GM06990 (cell line): ENCODE measurements at regions not wholly inside any gene's neighbourhood (a gene's known extent, or its start where the extent isn't known, plus 50 kb on each side); places are given as distances from the start of the nearest gene placed in this dataset.
"Not testable (repeated sequence)": the region's sequence is repeated elsewhere in the genome, so short reads cannot be mapped to it uniquely, and the experiment has no call there.

Experiments used
- DNase-seq: peaks from one replicate; pipeline ENCODE4 v3.0.0-alpha.2; 2011; ENCODE audit not compliant: insufficient read length; ENCODE audit errors: extremely low read depth
- H3K27me3 ChIP-seq: replicated peaks from 2 replicates; pipeline ENCODE4 v1.6.0; 2011; ENCODE audit warnings: low read length; ENCODE audit not compliant: control insufficient read depth, insufficient read depth
- H3K36me3 ChIP-seq: 2 replicates; pipeline ENCODE4 v1.5.1; 2011; ENCODE audit warnings: low read length; ENCODE audit not compliant: control insufficient read depth, insufficient read depth
- H3K4me3 ChIP-seq: replicated peaks from 2 replicates; pipeline ENCODE4 v1.5.1; 2011; ENCODE audit warnings: low read depth, mild to moderate bottlenecking, control low read depth, low read length
- TF ChIP-seq, protein P1 (sequence below): IDR thresholded peaks from 2 replicates; pipeline ENCODE4 v1.5.1; 2011; ENCODE audit warnings: low read length, control low read depth, mild to moderate bottlenecking, inconsistent platforms; ENCODE audit not compliant: insufficient read depth, poor library complexity, severe bottlenecking

DNA sequence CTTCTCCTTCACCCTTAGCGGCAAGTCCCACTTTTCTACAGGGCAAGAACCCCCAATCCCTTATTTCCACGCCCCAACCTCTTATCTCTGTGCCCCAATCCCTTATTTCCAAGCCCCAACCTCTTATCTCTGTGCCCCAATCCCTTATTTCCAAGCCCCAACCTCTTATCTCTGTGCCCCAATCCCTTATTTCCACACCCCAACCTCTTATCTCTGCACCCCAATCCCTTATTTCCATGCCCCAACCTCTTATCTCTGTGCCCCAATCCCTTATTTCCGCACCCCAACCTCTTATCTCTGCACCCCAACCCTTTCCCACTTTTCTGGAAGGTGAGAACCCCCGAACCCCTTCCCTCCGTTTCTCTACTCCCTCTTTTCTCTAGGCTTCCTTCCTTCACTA lies 116.1 kb upstream of the GJE1 start:
- H3K4me3 ChIP-seq, H3K27me3 ChIP-seq, DNase-seq, H3K36me3 ChIP-seq: not testable (repeated sequence)

DNA sequence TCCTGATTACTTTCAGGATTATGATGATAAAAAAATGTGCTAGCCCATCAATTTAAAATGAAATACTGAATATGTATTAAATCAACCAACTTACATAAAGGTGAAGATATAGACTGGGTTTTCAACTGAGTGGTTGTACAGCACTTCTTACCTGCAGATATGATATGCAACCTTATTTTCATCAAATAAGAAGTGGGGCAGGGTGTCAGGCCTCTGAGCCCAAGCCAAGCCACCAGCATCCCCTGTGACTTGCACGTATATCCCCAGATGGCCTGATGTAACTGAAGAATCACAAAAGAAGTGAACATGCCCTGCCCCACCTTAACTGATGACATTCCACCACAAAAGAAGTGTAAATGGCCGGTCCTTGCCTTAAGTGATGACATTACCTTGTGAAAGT lies 117.3 kb upstream of the GJE1 start:
- not testable (repeated sequence) for DNase-seq, H3K27me3 ChIP-seq, H3K4me3 ChIP-seq, H3K36me3 ChIP-seq

DNA sequence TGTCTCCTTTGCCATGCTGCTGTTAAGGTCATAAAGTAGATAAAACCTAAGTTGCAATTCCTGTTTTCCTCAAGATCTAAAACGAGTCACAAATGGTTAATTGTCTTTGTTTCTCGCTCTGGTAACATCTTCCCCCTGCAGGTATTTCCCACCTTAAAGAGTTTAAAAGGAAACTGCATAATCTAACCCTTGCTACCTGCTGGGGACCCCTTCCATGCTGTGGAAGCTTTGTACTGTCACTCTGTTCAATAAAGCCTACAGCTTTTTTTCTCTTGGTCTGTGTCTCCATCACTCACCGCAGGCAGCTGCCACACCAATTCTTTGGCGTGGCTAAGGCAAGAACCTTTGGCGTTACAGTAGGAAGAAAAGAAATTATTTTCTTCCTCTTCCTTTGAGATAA lies 117.7 kb upstream of the GJE1 start:
- Histone ChIP-seq H3K4me3 (no peak overlapping the region), H3K36me3 (no peaks in the 10 kb centered on the region), H3K27me3 (no peaks in the 10 kb centered on the region)
- TF ChIP-seq, protein P1, sequence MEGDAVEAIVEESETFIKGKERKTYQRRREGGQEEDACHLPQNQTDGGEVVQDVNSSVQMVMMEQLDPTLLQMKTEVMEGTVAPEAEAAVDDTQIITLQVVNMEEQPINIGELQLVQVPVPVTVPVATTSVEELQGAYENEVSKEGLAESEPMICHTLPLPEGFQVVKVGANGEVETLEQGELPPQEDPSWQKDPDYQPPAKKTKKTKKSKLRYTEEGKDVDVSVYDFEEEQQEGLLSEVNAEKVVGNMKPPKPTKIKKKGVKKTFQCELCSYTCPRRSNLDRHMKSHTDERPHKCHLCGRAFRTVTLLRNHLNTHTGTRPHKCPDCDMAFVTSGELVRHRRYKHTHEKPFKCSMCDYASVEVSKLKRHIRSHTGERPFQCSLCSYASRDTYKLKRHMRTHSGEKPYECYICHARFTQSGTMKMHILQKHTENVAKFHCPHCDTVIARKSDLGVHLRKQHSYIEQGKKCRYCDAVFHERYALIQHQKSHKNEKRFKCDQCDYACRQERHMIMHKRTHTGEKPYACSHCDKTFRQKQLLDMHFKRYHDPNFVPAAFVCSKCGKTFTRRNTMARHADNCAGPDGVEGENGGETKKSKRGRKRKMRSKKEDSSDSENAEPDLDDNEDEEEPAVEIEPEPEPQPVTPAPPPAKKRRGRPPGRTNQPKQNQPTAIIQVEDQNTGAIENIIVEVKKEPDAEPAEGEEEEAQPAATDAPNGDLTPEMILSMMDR: no peak
- DNase-seq: no peak

DNA sequence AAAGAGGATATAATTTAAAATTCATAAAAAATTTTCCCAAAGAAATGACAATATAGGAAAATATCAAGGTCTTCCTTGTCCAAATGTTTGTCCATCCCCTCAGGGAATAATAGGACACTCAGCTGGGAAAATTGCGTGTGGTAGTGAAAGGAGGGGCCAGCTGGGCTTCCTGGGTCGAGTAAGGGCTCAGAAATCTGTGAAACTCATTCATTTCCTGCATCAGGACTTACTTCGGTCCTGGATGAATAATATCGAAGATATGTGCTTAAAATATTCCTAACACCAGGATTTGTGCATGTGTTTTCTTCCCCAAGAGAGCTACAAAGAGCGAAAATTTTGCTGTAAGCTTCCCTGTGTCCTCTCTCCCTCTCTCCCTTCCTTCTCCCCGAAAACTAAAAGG lies 118.2 kb upstream of the GJE1 start:
- H3K4me3 ChIP-seq: no peak overlapping the region

DNA sequence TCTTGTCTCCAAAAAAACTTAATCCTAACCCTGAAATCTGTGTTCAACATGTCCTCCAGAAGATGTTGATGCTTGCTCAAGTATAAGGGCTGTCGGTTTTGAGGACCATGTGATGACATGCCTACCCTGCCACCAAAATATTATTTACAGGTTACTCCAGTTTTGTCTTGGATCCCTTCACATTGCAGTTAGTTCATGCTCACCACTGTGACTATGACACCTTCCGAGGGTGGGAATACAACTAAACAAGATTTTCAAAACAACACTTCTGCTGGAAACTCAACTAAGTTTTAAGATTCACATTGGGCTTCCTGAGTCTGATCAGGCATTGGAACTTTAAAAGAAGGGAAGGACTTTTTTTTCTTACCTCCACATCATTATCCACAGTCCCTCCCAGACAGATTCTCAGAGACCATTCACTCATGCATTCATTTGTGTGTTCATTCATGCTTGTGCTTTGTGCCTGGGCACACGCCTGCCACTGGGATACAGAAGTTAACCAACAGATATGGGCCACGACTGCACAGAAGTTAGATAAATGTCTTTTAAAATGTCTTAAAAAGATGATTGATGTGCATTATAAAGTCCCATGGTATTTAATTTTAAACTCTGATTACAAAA lies 118.7 kb upstream of the GJE1 start:
- Histone ChIP-seq H3K4me3 (no peak overlapping the region), H3K27me3 (no peaks in the 10 kb centered on the region), H3K36me3 (no peaks in the 10 kb centered on the region)
- TF ChIP-seq, protein P1: no peak
- no peak for DNase-seq

More for the DNA sequence above, 118.2 kb upstream of the GJE1 start:
- no peaks in the 10 kb centered on the region for H3K36me3 ChIP-seq
- TF ChIP-seq, protein P1: no peak
- DNase-seq: no peak
- no peaks in the 10 kb centered on the region for H3K27me3 ChIP-seq

DNA sequence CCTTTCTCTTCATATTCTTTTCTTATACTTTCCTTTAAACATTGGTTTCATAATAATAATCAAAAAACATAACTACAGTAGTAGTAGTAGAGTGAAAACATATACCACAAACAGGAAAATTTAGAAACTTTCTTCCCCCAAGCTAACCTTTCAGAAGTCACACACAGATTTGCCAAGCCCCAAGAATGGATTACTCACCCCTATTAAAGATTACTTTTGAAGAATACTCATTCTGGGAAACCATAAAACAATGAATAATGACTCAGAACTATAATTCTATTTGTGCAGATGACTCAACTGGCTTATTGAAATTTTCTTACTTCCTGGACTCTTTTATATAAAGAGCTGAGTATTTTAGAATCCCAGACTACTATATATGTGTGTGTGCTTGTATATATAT lies 119.4 kb upstream of the GJE1 start:
- H3K36me3 ChIP-seq: no peaks in the 10 kb centered on the region
- no peaks in the 10 kb centered on the region for H3K27me3 ChIP-seq
- no peak for DNase-seq
- TF ChIP-seq, protein P1: no peak
- no peak overlapping the region for H3K4me3 ChIP-seq

DNA sequence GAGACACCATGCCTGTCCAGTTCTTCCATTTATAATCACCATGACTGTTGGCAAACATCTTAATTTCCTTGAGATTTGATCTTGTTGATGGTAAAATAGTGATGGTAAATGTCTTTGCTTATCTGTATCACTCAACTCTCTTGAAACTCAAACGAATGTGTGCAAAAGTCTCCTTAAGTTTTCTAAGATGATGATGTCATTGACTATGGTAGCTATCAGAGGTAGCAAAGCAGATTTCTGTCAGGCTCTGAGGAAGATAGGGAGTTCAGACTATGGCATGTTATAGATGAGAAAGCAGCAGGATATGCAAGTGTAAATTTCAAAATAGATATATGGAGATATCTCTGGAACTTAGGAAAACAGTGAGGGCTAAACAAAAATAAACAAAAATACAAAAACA lies 121.0 kb upstream of the GJE1 start:
- Histone ChIP-seq H3K27me3 (no peaks in the 10 kb centered on the region), H3K36me3 (no peaks in the 10 kb centered on the region), H3K4me3 (no peak overlapping the region)
- TF ChIP-seq, protein P1: no peak
- DNase-seq: no peak
